A204.1 (cell line): ENCODE measurements at regions not wholly inside any gene's neighbourhood (a gene's known extent, or its start where the extent isn't known, plus 50 kb on each side); places are given as distances from the start of the nearest gene placed in this dataset.

Experiments
- FAIRE-seq: peaks from 2 replicates; lab custom pipeline; 2012; peaks lifted over from hg19 to GRCh38; lab: Jason Lieb, UNC

DNA sequence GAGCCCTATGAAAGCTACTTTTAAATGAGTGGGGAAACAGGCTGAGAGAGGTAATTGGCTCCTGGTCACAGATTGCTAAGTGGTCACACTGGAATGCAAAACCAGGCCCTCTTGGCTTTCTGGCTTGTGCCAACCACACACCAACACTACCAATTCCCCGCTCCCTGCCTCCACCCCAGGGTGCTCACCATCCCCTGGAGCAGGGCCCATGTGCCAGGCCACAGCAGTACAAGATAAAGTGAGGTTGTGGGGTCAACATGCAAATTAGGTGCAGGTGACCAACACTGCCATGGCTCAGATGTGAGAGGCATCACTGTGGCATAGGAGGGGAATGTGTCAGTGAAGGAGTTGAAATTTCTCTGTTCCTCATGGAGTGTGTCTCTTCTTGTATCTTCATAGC is 312.5 kb downstream of the MYCN start:
- FAIRE-seq, result no peak

- no peak for FAIRE-seq
Measured at GRCh38 chr2:16252251-16252650, 311.9 kb downstream of the MYCN start.

GRCh38 chr2:16251511-16252225 is 311.3 kb downstream of the MYCN start:
- no peak for FAIRE-seq

DNA sequence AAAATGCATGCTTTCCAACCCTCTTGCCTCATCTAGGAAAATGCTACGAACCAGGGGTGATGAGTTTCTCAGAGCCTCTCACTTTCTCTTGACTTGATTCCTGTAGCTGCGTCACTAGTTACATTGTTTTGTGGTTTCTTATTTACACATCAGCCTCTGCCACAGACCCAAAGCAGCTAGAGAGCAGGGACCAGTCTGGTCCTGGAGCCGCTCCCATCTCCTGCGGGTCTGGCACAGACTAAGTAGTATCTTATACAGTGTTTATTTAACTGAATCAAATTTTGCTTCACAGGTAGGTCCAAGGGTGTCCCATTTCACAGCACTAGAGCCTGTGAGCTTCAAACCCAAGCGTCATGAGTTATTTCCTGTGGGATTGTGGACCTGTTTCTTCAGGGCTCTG is 310.5 kb downstream of the MYCN start:
- FAIRE-seq, result no peak

DNA sequence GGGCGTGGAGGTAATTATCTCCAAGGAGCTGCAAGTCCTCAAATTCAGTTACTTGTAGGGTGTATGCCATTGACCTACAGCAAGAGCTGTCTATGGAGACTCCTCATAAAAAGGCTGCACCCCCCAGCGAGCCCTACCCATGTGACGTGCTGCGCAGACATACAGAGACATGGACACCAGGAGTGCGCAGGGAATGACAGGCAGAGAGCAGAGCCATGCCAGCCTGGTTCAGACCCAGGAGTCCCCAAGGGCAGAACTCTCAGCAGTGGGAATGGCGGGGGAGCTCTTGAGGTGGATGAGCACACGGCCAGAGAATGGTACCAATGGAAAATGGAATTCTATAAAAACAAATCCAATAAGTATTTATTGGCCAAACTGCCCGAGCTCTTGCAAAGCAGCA is 310.1 kb downstream of the MYCN start:
- no peak for FAIRE-seq

DNA sequence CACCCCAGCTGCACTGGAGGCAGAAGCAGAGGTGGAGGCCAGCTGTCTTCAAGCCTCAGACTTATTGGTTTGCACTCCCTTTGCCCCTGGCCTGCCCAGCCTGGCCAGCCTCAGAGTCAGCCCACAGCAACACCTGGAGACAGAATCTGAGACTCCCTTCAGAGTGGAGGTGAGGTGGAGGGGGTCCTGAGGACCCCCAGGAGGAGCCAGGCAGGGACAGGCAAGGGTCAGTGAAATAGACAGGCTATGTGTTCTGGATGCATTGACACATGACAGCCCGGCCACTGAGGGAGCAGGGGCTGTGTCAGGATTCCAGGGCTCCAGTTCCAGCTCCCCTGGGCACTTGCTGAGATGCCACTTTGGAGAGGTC is 309.7 kb downstream of the MYCN start:
- FAIRE-seq, result no peak

GRCh38 chr2:16249246-16250055 is 309.1 kb downstream of the MYCN start:
- no peak for FAIRE-seq

DNA sequence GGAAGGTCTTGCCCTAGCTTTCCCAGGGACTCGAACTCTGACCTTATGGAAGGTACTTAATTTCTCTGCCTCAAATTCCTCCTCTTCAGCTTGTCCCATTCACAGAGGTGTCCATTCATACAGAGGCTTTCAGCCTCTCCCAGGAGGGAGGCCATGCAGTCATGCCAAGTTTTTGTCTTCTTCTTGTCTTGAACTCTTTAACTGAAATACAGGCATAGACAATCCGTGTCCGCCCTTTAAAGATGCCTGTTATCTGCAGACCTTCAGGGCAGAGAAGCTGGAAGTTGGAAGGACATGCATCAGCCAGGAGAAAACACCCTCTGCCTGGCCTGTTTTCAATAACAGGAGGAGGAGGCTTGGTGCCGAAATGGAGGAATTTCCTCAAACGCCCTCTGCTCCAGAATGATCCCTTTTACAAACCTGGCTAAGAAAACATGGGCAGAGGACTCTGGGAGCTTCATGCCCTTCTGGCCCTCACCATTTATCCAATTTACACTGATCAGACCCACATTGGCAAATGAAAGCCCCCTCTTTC is 308.3 kb downstream of the MYCN start:
- no peak for FAIRE-seq

DNA sequence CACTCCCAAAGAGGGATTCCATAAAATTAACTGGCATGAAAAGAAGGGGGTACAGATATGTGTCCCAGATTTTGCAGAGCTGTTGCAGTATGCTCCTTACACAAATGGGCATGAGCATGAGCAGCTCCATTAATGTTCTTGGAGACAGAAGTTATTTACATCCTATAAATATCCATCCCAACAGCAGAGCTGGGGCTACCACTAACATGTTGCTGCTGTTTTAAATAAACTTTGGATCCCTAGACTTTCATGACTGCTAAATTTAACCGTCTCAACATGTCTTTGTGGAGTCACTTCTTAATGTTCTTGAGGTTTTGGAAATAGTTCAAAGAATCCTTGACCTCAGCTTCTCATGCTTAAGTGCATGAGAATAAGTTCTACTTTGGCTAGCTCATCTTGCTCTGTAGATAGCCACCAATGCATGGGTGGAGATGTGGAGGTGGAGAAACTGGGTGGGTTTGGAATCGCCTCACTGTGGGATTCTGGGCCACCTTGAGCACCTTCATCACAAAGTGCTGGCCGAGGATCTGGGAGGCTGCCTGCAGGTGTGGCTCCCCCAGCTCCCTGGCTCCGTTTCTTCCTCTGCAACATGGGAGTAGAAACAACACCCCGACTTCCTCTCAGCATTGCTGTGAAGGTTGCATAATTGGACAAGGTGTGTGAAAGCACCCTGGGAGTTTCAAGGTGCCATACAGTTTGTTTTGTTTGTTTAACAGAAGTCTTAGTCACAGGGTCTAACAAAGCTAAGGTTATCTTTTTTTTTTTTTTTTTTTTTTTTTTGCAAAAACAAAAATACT is 307.2 kb downstream of the MYCN start:
- FAIRE-seq, result no peak

GRCh38 chr2:16246911-16247310 is 306.6 kb downstream of the MYCN start:
- FAIRE-seq, result no peak

DNA sequence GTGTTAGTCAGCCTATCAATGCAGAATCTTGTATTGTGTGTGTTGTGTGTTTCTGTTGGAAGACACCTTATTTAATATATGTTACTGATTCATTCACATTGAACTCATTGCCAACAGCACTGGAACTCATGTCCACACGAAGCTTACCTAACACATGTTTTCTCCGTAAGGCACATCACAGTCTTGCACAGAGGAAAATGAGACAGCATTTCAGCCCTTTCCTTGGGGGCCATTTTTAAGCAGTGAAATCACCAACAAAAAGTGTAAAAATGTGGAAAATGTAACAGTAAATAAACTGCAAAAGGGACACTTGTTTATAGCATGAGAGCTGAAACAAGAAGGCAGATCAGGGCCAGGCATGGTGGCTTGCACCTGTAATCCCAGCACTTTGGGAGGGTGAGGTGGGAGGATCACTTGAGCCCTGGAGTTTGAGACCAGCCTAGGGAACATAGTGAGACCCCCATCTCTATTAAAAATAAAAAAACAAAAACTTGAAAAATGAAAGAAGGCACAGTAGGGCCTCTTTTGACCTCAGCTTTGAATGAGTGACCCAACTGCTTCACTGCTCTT is 306.0 kb downstream of the MYCN start:
- FAIRE-seq, result no peak

DNA sequence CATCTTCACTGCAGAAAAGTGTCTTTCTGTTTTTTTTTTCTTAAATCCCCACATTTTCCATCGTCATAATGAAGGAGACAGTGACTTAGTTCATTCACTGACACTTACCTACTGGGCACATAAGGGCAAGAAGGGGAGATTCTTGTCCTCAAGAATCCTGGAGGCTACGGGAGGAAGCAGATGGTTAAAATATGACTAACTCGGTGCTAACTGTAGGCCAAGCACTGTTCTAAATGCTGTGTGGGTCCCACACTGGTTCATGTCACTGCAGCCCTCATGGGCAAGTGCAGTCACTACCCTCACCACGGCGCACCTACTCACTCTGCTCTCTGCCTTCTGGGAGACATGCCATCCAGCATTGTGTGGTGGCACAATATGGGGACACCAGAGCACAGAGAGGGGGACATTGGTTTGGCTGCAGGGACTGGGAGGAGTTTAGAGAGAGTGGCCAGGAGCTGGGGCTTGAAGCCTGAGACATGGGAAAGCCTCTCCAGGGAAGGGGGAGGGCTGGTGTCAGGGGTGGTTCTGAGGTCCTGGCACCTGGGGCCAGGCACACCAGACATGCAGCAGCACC is 305.2 kb downstream of the MYCN start:
- FAIRE-seq, result no peak

DNA sequence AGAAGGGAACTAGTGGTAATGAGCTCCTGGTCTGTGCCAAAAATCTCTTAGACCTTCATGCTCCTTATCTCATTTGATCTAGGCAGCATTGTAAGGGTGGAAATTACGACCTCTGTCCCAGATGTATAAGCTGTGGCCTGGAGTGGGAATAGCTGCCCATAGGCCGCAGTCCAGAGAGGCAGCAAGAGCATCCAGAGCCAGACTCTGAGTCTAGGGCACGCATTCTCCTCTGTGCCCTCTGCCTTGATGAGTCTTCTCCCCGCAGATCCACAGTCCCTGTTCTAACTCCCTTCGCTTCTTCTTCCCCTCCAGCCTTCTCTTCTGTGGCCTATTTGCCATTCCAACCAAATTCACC is 304.6 kb downstream of the MYCN start:
- FAIRE-seq, result no peak

- no peak for FAIRE-seq
Measured at GRCh38 chr2:16244153-16244965, 304.0 kb downstream of the MYCN start.

DNA sequence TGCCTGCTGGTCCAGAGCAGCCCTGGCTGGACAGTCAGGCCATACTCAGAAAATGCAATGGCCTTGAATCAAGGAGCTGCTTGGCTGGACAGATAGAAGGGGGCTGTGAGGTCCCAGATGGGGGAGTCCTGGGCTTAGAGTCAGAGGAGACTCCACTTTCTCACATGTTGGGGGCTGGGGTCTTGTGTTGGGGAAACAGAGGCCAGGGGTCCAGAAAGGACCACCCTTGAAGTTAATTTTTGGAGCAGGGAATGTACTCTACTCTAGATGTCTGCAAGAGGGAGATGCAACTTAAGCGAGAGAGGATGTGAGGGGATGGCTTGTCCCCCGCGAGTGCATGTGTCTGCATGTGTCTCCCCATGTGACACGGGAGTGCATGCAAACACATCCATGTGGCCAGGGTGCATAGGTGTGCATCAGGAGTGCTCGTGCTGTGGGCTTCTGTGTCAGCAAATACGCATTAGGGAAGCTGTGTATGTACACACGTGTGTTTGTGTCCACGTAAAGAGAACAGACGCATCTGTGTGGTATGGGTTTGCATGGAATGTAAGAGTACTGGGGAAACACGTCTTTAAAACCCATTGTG is 303.2 kb downstream of the MYCN start:
- FAIRE-seq, result no peak

DNA sequence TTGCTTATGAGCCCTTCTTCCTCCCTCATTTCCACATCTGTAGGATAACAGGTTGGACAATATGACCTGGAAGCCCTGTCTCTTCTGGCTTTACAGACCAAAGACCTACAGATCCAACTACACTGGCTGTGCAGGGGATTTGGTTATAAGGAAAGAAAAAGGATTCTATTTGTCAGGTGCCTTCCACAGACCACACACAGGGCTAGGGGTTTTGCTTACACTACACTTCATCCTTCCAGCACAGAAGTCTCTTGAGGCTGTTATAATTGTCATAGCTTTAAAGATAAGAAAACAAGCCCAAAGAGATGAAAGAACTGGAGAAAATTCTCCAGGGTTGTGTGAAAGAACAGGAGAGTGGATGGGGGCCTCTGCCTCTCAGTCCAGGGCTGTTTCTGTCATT is 302.6 kb downstream of the MYCN start:
- FAIRE-seq, result no peak

DNA sequence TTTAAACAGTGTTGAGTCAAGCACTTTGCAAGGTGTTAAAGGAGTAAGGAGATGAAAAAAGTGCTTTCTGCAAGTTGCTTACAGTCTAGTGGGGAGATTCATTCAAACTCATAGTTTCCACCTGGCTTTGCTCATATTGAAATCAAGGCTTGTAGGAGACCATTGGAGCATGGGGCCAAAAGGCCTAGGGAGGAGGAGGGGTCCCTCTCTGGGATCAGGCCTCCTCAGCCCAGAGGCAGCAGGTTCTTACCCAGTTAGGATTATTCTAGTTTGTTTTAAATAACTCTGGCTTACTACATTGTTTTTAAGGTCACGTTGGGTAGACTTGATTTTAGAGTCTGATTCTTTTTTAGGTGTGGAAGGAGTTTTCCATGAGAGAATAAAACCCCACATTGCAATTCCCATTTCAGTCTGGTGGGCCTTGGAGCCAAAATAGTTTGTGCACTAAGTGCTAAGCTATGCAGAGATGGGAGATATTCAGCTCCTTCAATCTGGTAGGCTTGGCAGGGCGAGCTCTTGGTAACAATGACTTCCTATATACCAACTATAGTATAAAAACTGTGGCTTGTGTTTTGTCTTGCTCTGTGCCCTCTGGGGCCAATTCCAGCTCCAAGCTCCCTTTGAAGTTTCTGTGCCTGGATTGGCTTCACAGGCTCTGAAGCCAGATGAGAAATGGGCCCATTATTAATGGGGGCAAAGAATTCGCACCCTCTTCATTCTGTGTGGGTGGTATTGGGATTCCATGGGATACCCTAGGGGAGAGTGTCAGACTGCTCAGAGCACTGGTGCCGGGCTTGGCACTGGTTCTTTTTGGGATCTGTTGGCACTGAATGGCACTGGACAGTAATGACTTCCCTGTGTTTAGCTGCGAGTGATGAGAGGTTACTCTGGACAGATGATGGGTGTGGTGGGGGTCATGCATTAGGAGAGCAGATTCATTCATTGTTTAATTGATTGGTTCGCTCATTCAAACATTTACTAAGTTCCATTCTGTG is 301.1 kb downstream of the MYCN start:
- FAIRE-seq, result no peak

GRCh38 chr2:16240402-16240801 is 300.1 kb downstream of the MYCN start:
- FAIRE-seq, result no peak

DNA sequence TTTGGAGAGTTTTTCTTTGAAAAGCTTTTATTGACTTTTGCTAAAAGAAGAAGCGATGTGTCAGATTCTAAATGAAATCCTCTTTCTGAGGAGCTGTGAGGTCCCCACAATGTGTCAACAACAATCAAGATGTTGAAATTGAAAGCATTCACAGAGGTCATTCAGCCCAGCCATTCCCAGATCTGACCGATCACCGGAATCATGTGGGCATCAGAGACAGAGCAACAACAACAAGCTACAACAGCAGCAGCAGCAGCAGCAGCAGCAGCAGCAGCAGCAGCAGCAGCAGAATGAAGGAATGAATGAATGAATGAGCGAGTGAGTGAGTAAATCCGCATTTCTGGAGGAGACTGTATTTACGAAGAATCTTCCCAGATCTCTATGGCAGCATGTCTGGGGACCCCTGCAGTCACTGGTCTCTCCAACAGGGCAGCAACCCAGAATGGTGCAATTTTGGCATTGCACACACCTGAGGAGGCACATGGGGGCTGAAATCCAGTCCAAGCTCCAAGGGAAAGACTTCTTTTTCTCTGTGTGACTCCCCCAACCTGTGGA is 299.0 kb downstream of the MYCN start:
- no peak for FAIRE-seq
